ENCODE measurements at regions not wholly inside any gene's neighbourhood (a gene's known extent, or its start where the extent isn't known, plus 50 kb on each side); places are given as distances from the start of the nearest gene placed in this dataset.

- ATAC-seq (no peak), FAIRE-seq (no peak), DNase-seq (ENCODE audit: extremely low read depth in 1 of 4, low spot score in 3 of 4) (peak in 1 of 4 experiments; percentile 3)
- WGBS (ENCODE audit: insufficient coverage, low coverage, missing lambda C conversion rate), result 18% methylated on average over 9 of the region's 9 CpGs
- H3K79me2 ChIP-seq (ENCODE audit: control insufficient read depth, insufficient read depth, low read length), result no peaks in the 10 kb centered on the region
- H2AFZ ChIP-seq (ENCODE audit: low read depth, low read length), result no peak overlapping the region
- BruUV-seq (replicated peaks), result no TSS peak
- in situ Hi-C loops (cut with MboI), result no loop called here
- no peaks in the 10 kb centered on the region for H3K36me3 ChIP-seq (ENCODE audit: control insufficient read depth, insufficient read depth, low read length)
- H3K4me3 ChIP-seq, result no peak overlapping the region
- no peak overlapping the region for H3K9ac ChIP-seq (ENCODE audit: insufficient read depth in 1 of 2, low read depth in 2 of 2, low read length in 2 of 2)
- no peak overlapping the region for H3K4me2 ChIP-seq (ENCODE audit: insufficient read depth, low read length)
- no peaks in the 10 kb centered on the region for H3K9me1 ChIP-seq (ENCODE audit: control insufficient read depth, insufficient read depth, low read length)
- no peaks in the 10 kb centered on the region for H4K20me1 ChIP-seq (replicated peaks; ENCODE audit: control insufficient read depth, insufficient read depth, low read length)
- intact Hi-C loops (cut with micrococcal nuclease), result loop anchor here (5.0 kb wide), 1 partner anchor 332 kb away; no protein-coding TSS in a partner anchor
- peak; percentile 56 for TF ChIP-seq ZNF316 (IDR thresholded peaks at IDR 0.05)
- peak; percentile 31; the same call in 1 of the 2 replicates for TF ChIP-seq MAFG (tag; conservative IDR thresholded peaks at IDR 0.05)
- TF ChIP-seq CTCF (IDR thresholded peaks at IDR 0.05 in 2 of 3, conservative IDR thresholded peaks at IDR 0.05 in 1 of 3; ENCODE audit: insufficient read depth in 2 of 3, low read depth in 1 of 3, low read length in 3 of 3), result 0 out of 6 replicates have a peak, but pooled peaks of 2 of the 3 experiments have one; percentile 13 to 19
- no peak for TF ChIP-seq FOXP4 (CRISPR knock-in tag; IDR thresholded peaks at IDR 0.05; ENCODE audit: borderline replicate concordance)
- peak in 1 of 2 experiments; percentile 13; a peak in 1 of 4 replicates for TF ChIP-seq RAD21 (CRISPR knock-in tag; conservative IDR thresholded peaks at IDR 0.05 in 1 of 2, IDR thresholded peaks at IDR 0.05 in 1 of 2)
- TF ChIP-seq C11orf30 (IDR thresholded peaks at IDR 0.05; ENCODE audit: low read depth), result peak; percentile 33
- TF ChIP-seq MYNN (IDR thresholded peaks at IDR 0.05), result no peak
- no peak for TF ChIP-seq MYNN (CRISPR knock-in tag; IDR thresholded peaks at IDR 0.05)
- no peaks in the 10 kb centered on the region for H3K4me1 ChIP-seq (replicated peaks in 1 of 2; ENCODE audit: control insufficient read depth in 2 of 2, insufficient read depth in 2 of 2, low read length in 2 of 2)
- H3K27ac ChIP-seq (ENCODE audit: extremely low read depth, low read depth, low read length), result no peak overlapping the region
- POLR2A ChIA-PET, result interaction anchor here (0.6 to 0.8 kb wide), 2 partner anchors 9 to 10 kb away, joined by 3 read pairs; no protein-coding TSS in a partner anchor
- CTCF ChIA-PET (ENCODE audit: low intra/inter-chr PET ratio), result no interaction called here
- peaks cover 0 to 4% of the 10 kb centered on the region in 2 experiments; a peak in 2 of 5 replicates for H3K27me3 ChIP-seq (ENCODE audit: control insufficient read depth in 2 of 2, insufficient read depth in 2 of 2, low read length in 2 of 2)
- no peaks in the 10 kb centered on the region for H3K9me3 ChIP-seq (replicated peaks; ENCODE audit: control insufficient read depth, insufficient read depth, low read depth, low read length)
Measured at GRCh38 chr5:74934949-74935751, 69.0 kb upstream of the FAM169A start.

Data from K562 (cell line).